Peyer's patch (tissue), 4 donors: ENCODE measurements at regions not wholly inside any gene's neighbourhood (a gene's known extent, or its start where the extent isn't known, plus 50 kb on each side); places are given as distances from the start of the nearest gene placed in this dataset.

Experiments
- CTCF ChIP-seq, 6 experiments: fragments of 450-650 bp in 4 of 6; fragments of 200-600 bp in 2 of 6; sonication (generic) in 1 of 6; IDR thresholded peaks; one replicate each; pipeline ENCODE4 v1.5.1; 2017 to 2019; ENCODE audit warnings: antibody characterized with exemption in 6 of 6, mild to moderate bottlenecking in 3 of 6, moderate library complexity in 1 of 6
- POLR2A ChIP-seq, 2 donors: fragments of 450-650 bp; IDR thresholded peaks; one replicate each; pipeline ENCODE4 v1.5.1; 2017; ENCODE audit warnings: antibody characterized with exemption in 2 of 2, mild to moderate bottlenecking in 2 of 2, moderate library complexity in 2 of 2

- TF ChIP-seq CTCF (IDR thresholded peaks at IDR 0.05) (no peak), POLR2A (IDR thresholded peaks at IDR 0.05) (no peak)
Observed at GRCh38 chr1:22196641-22197040, 53.7 kb upstream of the WNT4 start.
